Glomerular visceral epithelial cell (primary cell): ENCODE measurements at regions not wholly inside any gene's neighbourhood (a gene's known extent, or its start where the extent isn't known, plus 50 kb on each side); places are given as distances from the start of the nearest gene placed in this dataset.

Experiments
- DNase-seq: peaks from one replicate; pipeline ENCODE4 v3.0.0-alpha.2; 2016; ENCODE audit errors: extremely low spot score

- no peak for DNase-seq
Observed at GRCh38 chr14:95442016-95442632, 74.3 kb downstream of the SYNE3 start.

GRCh38 chr14:95440951-95441350 is 75.5 kb downstream of the SYNE3 start:
- no peak for DNase-seq

DNA sequence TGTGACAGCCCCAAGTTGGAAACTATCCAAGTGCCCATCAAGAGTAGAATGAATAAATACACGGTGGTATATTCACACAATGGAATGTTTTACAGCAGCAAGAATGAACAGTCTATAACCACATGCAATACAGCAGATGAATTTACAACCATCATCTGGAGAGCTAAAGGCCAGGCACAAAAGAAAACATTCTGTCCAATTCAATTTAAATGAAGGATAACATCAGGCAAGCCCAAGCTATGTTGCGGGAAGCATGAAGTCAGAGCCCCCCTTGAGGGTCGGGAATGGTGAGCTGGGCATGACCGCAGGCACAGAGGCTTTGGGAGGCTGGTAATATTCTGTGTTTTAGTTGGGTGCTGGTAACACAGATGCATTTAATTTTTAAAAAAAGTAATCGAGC is 76.0 kb downstream of the SYNE3 start:
- no peak for DNase-seq

DNA sequence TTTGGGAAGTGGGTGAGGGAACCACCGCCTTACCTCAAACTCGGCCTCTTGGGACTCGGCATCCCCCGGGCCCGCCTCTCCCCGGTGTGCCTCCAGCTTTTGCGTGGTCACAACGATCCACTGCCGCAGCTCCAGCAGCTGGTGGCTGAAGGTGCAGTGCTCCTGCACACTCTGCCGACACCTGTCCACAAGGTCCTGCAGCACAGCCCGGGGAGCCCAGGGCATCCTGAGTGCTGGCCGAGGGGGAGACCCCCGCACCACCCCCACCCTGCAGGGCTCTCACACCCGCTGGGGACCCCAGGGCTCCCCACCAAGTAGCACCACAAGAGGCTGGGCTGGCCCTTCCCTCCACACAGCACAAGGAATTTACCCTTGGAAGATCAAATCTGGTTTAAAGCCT is 76.6 kb downstream of the SYNE3 start:
- DNase-seq, result no peak

DNA sequence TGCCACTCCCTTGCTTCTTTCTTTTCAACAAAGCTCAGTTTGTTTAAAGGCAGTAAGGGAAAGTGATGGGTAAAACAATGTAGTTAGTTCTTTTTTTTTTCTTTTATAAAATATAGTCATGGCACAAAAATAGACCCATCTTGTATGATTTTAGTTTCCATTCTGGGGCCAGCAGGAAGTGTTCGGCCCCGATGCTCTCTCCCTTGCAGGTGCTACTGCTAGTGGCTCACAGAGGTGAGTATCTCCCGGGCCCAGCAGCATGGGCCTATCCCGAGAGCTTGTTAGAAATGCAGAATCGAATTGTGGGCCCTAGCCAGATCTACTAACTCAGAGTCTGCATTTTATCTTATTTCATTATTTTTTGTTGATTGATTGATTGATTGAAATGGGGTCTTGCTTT is 78.7 kb downstream of the SYNE3 start:
- DNase-seq, result no peak

- no peak for DNase-seq
Observed at GRCh38 chr14:95436354-95436753, 80.1 kb downstream of the SYNE3 start.

GRCh38 chr14:95434121-95434520 is 82.3 kb downstream of the SYNE3 start:
- DNase-seq, result no peak

GRCh38 chr14:95433094-95433478 is 83.4 kb downstream of the SYNE3 start:
- DNase-seq, result no peak

GRCh38 chr14:95432144-95433093 is 84.0 kb downstream of the SYNE3 start:
- peak; percentile 60 for DNase-seq

DNA sequence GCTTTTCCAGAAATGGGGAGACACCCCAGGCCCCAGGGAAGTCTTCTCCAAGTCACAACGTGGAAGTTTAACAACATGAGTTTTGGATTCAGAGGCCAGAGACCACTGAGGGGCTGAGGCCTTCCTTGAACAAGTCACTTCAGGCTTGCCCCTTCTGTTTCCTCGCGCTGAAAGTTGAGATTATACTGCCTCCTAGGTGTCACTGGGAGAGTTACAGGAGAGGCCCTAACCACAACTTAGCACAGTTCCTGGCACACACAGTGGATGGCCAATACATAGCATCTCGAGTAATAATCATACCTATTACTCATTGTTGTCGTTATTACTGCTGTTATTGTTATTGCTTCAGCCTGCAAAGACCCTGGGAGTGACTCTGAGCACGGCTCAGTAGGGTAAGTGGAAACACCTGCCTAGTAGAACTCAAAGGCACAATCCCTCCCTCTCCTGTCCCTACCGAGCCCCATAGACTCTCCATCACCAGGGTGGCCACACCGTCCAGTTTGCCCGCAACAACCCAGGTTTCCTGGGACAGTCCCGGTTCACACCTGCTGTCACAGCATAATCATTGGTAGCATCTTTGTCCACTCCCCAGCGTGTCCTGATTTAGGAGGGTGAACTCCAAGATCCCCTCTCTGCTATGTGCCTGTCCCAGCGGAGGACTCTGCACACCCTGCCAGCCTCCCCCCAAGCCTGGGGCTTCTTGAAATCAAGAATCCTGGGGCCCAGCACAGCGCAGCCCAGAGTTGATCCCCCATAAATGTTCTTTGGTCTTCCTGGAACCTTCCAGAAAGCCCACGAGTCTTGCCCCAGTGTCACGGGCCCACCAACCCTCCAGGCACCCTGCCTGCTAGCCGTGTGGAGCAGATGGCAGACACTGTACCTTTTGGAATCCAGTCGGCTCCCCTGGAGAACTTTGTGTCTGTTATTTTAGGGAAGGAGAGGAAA is 85.0 kb downstream of the SYNE3 start:
- DNase-seq, result peak; percentile 8

DNA sequence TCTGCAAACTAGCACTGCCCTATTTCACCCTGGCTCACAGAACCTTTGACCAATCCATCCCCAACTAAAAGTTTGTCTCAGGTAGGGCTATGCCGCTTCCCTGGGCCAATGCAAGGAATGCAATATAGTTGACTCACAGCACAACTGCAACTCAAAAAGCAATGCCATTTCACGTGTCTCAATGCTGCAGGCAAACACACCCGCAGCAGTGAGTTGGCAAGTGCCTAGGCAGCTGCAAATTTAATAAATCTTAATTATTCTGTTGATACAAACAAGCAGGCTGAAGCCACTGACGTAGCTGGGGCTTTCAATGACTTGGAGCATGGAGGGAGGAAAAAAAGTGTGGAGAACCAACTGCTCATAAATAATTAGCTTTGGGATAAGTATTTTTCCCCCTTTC is 87.9 kb downstream of the SYNE3 start:
- no peak for DNase-seq

DNA sequence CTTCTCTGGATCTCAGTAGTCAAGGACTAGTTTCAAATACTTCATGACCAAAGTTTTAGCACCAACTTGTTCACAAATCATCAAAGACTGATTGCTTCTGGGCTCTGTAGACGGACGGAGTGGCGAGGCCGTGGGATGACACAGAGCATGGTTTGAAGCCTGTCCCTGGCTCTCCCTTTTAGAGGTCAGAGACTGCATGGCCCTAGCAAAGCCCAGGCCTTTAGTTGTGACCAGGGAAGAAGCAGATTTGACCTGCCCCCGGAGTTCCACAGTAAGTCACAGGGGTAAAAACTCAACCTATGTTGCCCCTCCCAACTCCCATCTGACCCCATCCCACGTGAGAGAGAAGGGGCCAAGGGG is 90.4 kb downstream of the SYNE3 start:
- no peak for DNase-seq

- DNase-seq, result no peak
Observed at GRCh38 chr14:95425369-95426115, 90.9 kb downstream of the SYNE3 start.

- DNase-seq, result no peak
Observed at GRCh38 chr14:95424529-95424928, 91.9 kb downstream of the SYNE3 start.

DNA sequence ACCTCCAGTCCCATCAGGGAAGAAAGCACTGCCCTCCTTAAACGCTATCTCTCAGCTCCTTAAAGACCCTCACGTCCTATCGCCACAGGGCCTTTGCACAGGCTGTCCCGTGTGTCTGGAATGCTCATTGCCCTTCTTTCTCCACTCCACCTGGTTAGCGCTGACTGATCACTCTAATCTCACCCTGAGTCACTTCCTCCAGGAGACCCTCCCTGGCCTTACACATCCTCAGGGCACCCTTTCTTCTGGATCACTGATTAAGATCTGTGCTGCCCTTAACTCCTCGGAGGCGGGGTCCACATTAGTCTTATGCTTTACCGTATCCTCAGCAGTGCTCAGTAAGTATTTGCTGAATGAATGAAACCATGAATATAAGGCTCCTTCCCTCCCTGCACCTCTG is 94.7 kb downstream of the SYNE3 start:
- no peak for DNase-seq

GRCh38 chr14:95420060-95420459 is 96.4 kb downstream of the SYNE3 start:
- no peak for DNase-seq

- no peak for DNase-seq
Observed at GRCh38 chr14:95419569-95419968, 96.9 kb downstream of the SYNE3 start.

DNA sequence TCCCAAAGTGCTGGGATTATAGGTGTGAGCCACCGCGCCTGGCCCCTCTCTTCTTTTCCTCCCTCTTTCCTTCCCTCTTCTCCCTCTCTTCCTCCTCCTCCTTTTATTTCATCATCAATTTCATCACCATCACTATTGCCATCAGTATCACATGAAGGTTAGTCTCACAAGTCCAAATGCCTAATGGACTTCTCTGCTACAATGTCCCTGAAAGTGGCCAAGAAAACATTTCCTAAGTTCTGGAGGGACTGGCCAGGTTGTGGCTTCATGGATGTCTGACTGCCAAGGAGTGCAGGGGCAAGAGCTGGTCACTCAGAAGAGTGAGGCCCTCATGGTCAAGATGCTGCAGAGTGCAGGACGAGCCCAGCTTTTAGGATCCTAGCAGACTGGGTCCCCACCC is 97.6 kb downstream of the SYNE3 start:
- DNase-seq, result no peak

- DNase-seq, result no peak
Observed at GRCh38 chr14:95417492-95417891, 97.8 kb upstream of the CLMN start.

DNA sequence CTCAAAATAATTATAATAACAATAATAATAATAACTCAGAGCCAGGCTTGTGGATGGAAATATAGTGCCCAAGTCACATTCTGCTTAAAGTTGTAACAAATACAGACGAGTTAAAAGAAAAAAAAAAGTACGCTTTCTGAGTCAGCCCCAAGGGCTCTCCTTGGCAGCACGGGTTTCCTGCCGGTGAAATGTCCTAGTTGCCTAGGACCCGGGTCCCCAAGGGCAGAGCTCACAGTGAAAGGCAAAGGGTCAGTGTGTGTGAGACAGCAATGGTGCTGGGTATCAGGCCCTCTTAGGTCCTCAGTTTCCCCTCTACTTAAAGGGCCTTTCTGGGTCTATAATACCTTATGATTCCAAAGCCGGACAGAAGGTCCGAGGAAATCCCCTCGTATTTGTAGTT is 96.3 kb upstream of the CLMN start:
- DNase-seq, result no peak
